ENCODE measurements at regions not wholly inside any gene's neighbourhood (a gene's known extent, or its start where the extent isn't known, plus 50 kb on each side); places are given as distances from the start of the nearest gene placed in this dataset.

DNA sequence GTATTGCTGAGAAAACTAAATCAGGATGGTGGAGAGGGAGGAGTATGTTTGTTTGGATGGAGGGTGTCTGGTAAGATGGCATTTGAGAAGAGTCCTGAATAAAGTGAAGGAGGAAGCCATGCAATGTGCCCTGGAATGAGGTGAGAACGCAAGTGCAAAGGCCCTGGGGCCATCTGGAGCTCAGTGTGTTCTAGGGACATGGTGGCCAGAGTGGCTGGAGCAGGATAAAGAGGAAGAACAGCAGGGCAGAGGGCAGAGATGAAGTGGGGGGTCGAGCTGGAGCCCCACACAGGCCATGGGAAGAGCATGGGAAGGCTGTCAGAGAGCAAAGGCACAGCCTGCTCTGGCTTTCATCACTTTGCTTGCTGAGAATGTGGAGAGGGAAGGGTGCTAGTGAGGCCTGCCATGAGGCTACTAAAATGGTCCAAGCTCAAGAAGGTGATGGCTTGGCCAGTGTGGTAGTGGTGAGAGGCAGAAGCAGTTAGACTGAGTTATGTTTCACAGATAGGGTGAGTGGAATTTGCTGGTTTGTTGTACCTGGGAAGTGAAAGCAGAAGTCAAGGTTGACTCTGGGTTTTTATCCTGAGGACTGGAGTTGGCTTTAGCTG lies 234.1 kb downstream of the FOXL1 start:
- Mint-ChIP-seq H3K9me3 (no peaks in the 10 kb centered on the region), H3K27me3 (ENCODE audit: low read depth in 3 of 3) (peaks cover 3 to 5% (median 4%) of the 10 kb centered on the region in 3 donors), H3K4me3 (no peak overlapping the region), H3K4me1 (no peaks in the 10 kb centered on the region), H3K27ac (no peak overlapping the region), H3K36me3 (no peaks in the 10 kb centered on the region)
- DNase-seq, result no peak

DNA sequence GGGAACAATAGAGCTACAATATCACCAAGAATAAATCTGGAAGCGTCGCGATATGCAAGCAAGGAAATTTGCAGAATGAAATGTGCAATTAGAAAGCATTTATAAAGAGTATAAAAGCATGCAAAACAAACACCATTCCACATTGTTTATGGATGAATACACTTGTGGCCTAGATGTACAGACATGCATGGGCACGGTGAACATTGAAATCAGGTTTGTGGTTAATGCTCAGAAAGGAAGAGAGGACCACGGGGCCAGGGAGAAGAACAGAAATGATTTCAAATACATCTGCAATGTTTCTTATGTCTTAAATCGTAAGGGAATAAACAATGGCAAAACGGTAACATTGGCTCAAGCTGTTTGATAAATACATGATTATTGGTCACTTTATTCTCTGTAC lies 235.9 kb downstream of the FOXL1 start:
- no peak for DNase-seq
- Mint-ChIP-seq H3K27me3 (ENCODE audit: low read depth in 3 of 3) (peaks cover 0 to 7% (median 4%) of the 10 kb centered on the region in 3 donors), H3K4me1 (no peaks in the 10 kb centered on the region), H3K9me3 (no peaks in the 10 kb centered on the region), H3K36me3 (no peaks in the 10 kb centered on the region), H3K4me3 (no peak overlapping the region), H3K27ac (no peak overlapping the region)

DNA sequence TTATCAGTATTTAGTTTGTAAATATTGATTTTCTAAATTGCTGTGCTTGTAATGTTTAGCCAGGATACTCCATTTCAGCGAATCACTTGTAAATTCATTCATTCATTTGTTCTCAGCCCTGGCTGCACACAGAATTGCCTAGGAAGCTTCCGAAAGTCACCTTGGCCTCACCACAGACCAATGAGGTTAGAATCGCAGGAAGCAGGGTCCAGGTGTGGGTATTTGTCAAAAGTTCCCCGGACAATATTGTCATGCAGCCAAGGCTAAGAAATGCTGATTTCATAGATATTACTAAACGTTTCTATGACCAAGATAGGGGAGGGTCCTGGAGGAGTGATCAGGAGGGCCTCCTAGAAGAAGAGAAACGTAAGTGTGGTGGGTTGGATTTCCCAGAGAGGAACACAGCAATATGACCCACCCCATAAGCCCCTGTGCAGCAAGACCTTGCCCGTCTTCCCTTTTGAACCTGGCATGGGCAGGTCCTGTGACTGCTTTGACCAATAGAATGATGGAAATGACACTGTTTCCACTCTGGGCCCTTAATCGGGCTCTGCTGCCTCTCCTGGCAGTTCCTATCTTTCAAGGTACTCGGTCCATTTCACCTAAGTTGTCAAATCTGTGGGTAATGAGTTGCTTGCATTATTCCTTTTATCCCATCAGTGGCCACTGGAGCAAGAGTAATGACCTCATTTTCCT lies 238.7 kb downstream of the FOXL1 start:
- Mint-ChIP-seq H3K4me3 (no peak overlapping the region), H3K9me3 (no peaks in the 10 kb centered on the region), H3K27me3 (ENCODE audit: low read depth in 3 of 3) (peaks cover 0 to 9% (median 4%) of the 10 kb centered on the region in 3 donors), H3K4me1 (no peaks in the 10 kb centered on the region), H3K27ac (no peak overlapping the region), H3K36me3 (no peaks in the 10 kb centered on the region)
- no peak for DNase-seq

DNA sequence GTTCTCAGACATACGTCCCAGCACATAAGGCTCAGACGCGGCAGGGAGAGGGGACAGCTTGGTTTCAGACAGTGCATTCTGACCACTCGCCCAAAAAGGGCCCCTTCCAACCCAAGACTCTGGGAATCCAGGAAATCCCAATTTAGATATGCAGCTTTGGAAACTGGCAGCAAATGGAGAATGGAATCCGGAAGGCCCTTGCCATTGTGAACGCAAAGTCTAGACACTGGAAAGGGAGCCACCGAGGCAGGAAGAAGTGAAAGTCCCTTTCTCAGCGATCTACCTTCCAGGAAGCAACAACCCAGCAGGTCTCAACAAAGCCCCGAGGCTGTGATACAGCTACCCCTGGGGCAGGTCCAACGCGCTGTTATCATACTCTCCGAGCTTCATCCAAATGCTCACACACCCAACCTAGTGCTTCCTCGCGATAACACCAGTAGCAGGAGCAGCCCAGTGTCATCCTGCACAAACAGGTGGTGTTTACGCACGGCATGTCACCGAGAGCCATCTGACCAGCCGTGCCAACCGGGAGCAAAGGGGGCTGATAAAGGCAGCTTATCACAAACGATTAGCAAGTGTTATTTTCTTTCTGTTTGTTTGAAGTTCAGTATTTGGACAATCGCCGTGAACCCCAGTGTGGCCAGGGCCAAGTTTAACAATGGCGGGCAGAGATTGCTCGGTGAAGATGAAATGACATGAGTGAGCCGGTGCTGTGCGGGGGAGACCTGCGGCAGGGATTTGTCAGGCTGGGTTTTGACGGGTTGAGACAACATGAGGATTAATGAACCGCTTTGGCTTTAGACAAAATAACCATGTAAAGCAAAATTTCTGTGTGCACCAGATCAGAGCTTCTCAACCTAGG lies 240.6 kb downstream of the FOXL1 start:
- Mint-ChIP-seq H3K4me3 (no peak overlapping the region), H3K4me1 (no peaks in the 10 kb centered on the region), H3K27me3 (ENCODE audit: low read depth in 3 of 3) (peaks cover 0 to 9% (median 6%) of the 10 kb centered on the region in 3 donors), H3K27ac (no peak overlapping the region), H3K9me3 (no peaks in the 10 kb centered on the region), H3K36me3 (no peaks in the 10 kb centered on the region)
- DNase-seq, result no peak

DNA sequence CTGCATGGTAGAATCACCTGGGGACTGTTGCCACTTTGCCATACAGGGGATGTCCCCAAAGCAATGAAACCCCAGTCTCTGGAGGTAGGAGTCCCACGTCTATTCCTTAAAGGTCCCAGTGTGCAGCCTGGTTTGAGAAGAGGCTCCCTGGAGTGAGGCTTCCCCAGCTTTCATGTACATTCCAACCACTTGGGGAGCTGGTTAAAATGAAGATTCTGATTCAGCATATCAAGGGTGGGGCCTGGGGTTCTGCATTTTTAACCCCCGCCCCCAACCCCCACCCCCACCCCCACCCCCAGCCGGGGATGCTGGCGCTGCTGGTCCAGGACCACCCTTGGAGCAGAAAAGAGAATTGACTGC lies 241.2 kb downstream of the FOXL1 start:
- Mint-ChIP-seq H3K4me3 (no peak overlapping the region), H3K9me3 (no peaks in the 10 kb centered on the region), H3K27me3 (ENCODE audit: low read depth in 3 of 3) (peaks cover 0 to 9% (median 6%) of the 10 kb centered on the region in 3 donors), H3K4me1 (no peaks in the 10 kb centered on the region), H3K36me3 (no peaks in the 10 kb centered on the region), H3K27ac (no peak overlapping the region)
- no peak for DNase-seq

DNA sequence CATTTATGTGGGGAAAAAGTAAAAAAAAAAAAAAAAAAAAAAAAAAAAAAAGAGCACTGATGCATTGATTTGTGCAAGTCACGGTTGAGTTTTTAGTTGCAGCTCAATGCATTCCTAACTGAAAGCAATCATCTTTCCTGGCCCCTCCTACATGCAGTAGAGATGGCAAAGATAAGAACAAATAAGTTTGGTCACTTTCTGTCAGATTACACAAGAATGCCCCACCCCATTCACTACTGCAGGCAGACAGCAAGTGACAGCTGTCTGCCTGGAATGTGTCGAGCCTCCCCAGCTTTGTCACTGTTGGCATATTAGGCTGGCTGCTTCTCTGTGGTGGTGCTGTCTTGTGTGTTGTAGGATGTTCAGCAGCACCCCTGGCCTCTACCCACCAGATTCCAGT lies 243.5 kb downstream of the FOXL1 start:
- H3K27me3 Mint-ChIP-seq (ENCODE audit: low read depth in 3 of 3), result peaks cover 5 to 21% (median 8%) of the 10 kb centered on the region in 3 donors
- no peak overlapping the region for H3K4me3 Mint-ChIP-seq
- no peaks in the 10 kb centered on the region for H3K9me3 Mint-ChIP-seq
- no peak for DNase-seq
- no peaks in the 10 kb centered on the region for H3K4me1 Mint-ChIP-seq
- no peak overlapping the region for H3K27ac Mint-ChIP-seq
- no peaks in the 10 kb centered on the region for H3K36me3 Mint-ChIP-seq

DNA sequence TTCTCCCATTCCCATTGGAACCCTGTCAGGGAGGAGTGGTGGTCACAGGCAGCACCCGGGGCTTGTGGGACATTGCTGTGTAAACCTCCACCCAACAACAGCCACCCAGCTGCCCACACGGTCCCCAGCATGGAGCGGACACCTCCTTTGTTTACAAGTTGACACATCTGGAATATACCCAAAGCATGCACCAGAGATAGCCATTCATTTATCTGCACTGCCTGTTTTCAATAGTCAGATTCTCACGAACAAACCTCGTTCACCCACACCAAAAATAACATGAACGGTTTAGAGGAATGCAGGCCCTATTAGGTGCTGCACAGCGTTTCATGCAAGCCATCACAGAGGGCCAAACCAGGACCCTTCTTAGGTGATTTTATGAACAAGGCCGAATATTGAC lies 244.8 kb downstream of the FOXL1 start:
- no peak overlapping the region for H3K4me3 Mint-ChIP-seq
- H3K27me3 Mint-ChIP-seq (ENCODE audit: low read depth in 3 of 3), result peaks cover 4 to 24% (median 8%) of the 10 kb centered on the region in 3 donors
- no peak for DNase-seq
- H3K36me3 Mint-ChIP-seq, result no peaks in the 10 kb centered on the region
- no peak overlapping the region for H3K27ac Mint-ChIP-seq
- no peaks in the 10 kb centered on the region for H3K4me1 Mint-ChIP-seq
- no peaks in the 10 kb centered on the region for H3K9me3 Mint-ChIP-seq

DNA sequence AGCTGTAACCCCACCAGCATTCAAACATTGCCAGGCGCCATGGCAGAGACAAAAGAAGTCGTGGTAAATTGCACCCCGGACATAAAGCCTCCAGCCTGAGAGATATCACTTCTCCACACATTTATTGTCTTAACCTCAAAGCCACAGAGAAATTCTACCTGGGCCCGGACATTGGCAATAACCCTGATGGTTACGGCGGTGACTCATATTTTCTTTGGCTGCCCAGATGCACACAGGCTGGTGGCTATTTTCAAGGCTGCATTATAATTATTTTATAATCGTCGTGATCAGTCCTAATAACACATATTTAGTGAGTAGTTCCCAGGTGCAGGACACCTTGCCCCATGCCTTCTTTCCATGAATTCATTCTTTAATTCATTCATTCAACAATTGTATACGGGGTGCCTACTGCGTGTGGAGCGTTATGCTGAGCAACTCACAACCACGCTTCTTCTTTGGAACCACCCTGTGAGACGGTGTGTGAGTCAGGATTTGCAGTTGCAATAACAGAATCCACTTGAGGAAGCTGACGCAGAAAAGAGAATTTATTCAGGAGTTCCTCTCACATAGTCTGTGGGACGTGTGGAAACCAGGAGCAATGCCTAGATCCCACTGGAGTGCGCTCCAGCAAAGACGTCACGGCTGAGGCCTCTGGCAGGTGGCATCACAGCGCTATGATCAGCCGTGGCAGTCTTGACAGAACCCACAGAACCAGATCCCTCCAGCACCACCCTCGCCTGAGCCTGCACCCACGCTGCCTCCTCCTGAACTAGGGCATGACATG lies 245.7 kb downstream of the FOXL1 start:
- no peaks in the 10 kb centered on the region for H3K36me3 Mint-ChIP-seq
- no peaks in the 10 kb centered on the region for H3K9me3 Mint-ChIP-seq
- H3K4me1 Mint-ChIP-seq, result no peaks in the 10 kb centered on the region
- peaks cover 3 to 25% (median 8%) of the 10 kb centered on the region in 3 donors for H3K27me3 Mint-ChIP-seq (ENCODE audit: low read depth in 3 of 3)
- H3K27ac Mint-ChIP-seq, result no peak overlapping the region
- DNase-seq, result no peak
- H3K4me3 Mint-ChIP-seq, result no peak overlapping the region

DNA sequence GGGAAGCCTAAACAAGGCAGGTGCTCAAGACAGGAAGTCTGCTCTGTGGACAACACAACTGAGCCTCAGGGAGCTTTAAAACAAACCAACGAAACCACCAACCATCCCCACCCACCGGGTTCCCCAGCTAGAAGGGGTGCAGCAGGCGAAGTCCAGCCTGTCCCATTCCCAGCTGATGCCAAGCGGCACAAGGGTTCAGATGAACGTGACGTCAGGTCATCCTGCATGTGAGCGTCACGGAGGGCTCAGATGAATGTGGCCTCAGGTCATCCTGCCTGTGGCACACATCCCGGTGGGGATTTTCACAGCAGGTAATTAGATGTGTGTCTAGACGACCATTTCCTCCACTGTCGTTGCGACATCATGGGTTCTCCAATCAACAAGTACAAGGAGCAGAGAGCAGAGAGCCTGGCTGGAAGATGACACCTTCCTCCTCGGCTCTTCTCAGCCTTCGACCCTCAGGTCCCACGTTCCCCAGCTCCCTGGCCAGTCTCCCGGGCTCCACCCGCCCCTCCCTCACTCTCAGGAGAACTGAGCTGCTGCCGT lies 246.5 kb downstream of the FOXL1 start:
- Mint-ChIP-seq H3K27me3 (ENCODE audit: low read depth in 3 of 3) (peaks cover 8 to 29% (median 8%) of the 10 kb centered on the region in 3 donors), H3K4me1 (no peaks in the 10 kb centered on the region), H3K36me3 (no peaks in the 10 kb centered on the region), H3K9me3 (no peaks in the 10 kb centered on the region), H3K4me3 (no peak overlapping the region), H3K27ac (no peak overlapping the region)
- DNase-seq, result no peak

DNA sequence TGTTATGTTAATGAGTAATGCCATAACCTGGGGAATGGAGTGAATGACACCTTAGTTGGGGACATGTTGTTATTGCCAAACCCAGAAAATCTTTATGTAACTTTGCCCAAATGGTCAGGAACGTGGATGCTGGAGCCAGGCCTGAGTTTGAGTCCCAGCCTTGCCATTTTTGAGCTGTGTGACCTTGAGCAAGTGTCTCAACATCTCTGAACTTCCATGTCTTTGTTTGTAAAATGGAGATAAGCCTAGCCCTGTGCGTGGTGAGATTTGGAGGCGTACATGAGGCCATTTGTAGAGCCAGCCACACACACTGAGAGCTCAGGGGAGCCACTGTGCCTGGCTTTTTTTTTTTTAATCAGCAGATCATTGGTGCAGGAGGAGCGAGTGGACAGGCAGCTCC lies 247.3 kb downstream of the FOXL1 start:
- no peak for DNase-seq

DNA sequence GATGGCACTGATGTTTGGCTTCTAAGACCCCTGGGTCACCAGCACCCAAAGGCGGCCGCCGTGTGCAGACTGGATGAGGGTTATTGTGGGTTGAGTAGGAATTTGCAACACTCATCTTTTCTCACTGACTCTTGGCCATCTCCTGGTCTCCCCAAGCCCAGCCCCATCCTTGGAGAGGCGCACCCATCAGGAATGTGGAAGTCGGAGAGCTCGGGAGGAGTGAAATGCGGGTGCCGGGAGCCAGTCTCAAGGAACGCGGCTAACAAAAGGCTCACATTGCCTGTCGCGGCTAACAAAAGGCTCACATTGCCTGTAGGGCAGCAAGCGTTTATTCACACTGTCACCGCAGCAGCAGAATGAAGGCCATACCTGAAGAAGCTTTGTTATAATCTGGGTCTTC lies 248.6 kb downstream of the FOXL1 start:
- H3K4me3 Mint-ChIP-seq, result no peak overlapping the region
- H3K27me3 Mint-ChIP-seq (ENCODE audit: low read depth in 3 of 3), result peaks cover 5 to 25% (median 8%) of the 10 kb centered on the region in 3 donors

More for the DNA sequence above, 247.3 kb downstream of the FOXL1 start:
- no peaks in the 10 kb centered on the region for H3K36me3 Mint-ChIP-seq
- peaks cover 6 to 29% (median 8%) of the 10 kb centered on the region in 3 donors for H3K27me3 Mint-ChIP-seq (ENCODE audit: low read depth in 3 of 3)
- no peaks in the 10 kb centered on the region for H3K9me3 Mint-ChIP-seq
- no peak overlapping the region for H3K27ac Mint-ChIP-seq
- no peak overlapping the region for H3K4me3 Mint-ChIP-seq
- no peaks in the 10 kb centered on the region for H3K4me1 Mint-ChIP-seq

DNA sequence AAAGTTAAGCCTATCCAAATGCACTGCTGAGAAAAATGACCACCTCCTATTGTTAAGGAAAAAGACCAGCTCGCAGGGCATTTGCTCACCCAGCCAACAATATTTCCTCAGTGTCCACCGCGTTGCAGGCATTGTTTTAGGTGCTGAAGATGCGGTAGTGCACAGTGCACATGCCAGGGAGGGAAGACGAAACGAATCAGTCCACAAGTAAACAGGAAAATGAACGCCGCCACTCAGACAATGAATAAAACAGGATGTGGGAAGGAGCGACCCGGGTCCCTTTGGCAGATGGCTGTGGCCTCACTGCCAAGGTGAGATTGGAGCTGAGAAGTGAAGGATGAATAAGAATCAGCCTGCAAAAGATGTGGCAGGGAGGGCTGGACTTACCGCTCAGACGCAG lies 249.2 kb downstream of the FOXL1 start:
- no peaks in the 10 kb centered on the region for H3K9me3 Mint-ChIP-seq
- no peak overlapping the region for H3K4me3 Mint-ChIP-seq
- H3K27ac Mint-ChIP-seq, result no peak overlapping the region
- no peaks in the 10 kb centered on the region for H3K36me3 Mint-ChIP-seq
- H3K4me1 Mint-ChIP-seq, result peaks cover 0 to 2% of the 10 kb centered on the region in 2 donors
- peaks cover 5 to 25% (median 8%) of the 10 kb centered on the region in 3 donors for H3K27me3 Mint-ChIP-seq (ENCODE audit: low read depth in 3 of 3)
- DNase-seq, result no peak

More for the DNA sequence above, 248.6 kb downstream of the FOXL1 start:
- no peaks in the 10 kb centered on the region for H3K9me3 Mint-ChIP-seq
- no peaks in the 10 kb centered on the region for H3K36me3 Mint-ChIP-seq
- DNase-seq, result no peak
- no peaks in the 10 kb centered on the region for H3K4me1 Mint-ChIP-seq
- H3K27ac Mint-ChIP-seq, result no peak overlapping the region

DNA sequence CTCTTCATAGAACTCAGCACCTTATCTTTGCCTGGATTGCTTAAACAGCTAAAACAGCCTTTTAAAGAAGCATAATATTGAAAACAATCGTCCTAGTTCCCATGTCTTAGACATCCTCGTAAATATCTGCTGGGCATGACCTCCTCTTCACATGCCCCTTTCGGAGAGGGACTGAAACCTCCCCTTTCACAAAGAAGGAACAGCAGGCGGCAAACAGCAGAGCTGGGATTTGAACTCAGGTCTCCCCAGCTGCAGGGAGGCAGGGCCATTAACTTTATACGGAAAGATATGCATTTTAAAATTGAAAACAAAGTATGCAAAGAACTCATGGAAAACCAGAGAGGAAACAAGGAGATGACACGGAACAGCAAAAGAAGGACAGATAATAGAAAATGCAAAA lies 249.9 kb downstream of the FOXL1 start:
- no peaks in the 10 kb centered on the region for H3K36me3 Mint-ChIP-seq
- H3K27me3 Mint-ChIP-seq (ENCODE audit: low read depth in 3 of 3), result peaks cover 5 to 25% (median 8%) of the 10 kb centered on the region in 3 donors

More for the DNA sequence above, 249.9 kb downstream of the FOXL1 start:
- Mint-ChIP-seq H3K4me3 (no peak overlapping the region), H3K9me3 (no peaks in the 10 kb centered on the region), H3K27ac (no peak overlapping the region), H3K4me1 (peaks cover 4 to 6% of the 10 kb centered on the region in 2 donors)
- no peak for DNase-seq

Data from immature natural killer cell (primary cell).